ENCODE measurements at regions not wholly inside any gene's neighbourhood (a gene's known extent, or its start where the extent isn't known, plus 50 kb on each side); places are given as distances from the start of the nearest gene placed in this dataset.

DNA sequence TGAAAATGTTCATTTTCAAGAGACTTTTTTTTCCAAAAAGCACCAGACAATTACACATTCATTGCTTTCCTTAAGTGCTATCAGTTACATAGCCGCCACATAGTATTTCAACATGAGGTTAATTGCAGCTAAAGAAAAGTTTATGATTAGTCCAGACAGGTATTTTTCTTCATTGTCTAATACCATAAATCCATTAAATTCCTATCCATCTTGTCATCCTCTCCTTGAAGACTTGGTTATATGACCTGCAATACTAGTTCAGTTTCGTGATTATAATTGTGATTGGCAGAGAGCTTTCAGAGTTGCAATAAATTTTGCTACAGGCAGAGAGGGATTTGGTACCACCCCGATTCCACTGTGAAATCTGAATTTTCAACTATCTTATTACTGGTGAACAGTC is 437.7 kb downstream of the GPATCH2 start:
- no peak for DNase-seq

- no peak for DNase-seq
These were observed 439.4 kb downstream of the GPATCH2 start for GRCh38 chr1:217191441-217191840.

DNA sequence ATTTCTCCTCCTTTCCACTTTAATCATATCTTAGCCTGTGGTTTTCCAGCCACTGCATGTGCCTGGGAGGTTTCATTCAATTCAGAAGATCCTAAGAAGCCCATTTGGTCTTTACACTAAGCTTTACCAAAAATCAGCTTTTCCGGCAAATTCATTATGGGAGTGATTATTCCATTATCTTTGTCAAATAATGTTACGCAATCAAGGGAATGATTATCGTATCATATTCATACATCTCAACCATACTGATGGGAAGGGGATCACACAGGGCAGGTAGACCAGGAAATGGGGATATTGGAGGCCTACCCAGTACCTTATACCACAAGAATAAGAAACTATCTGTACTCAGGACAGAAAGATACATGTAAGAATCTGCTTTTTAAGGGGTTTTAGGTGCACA is 440.5 kb downstream of the GPATCH2 start:
- DNase-seq: no peak

DNA sequence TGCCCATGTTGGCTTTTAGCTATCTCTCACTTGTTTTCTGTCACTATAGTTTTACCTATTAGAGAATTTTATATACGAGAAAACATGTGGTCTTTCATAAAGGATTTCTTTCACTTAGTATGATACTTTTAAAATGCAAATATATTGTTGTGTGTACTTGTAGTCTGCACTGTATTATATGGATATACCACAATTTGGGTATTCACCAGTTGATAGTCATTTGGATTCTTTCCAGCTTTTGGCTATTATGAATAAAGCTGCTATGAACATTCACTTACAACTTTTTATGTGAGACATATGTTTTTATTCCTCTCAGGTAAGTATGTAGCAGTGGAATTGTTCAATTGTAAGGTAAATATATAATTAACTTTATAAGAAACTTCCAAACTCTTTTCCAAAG is 441.5 kb downstream of the GPATCH2 start:
- DNase-seq: no peak

DNA sequence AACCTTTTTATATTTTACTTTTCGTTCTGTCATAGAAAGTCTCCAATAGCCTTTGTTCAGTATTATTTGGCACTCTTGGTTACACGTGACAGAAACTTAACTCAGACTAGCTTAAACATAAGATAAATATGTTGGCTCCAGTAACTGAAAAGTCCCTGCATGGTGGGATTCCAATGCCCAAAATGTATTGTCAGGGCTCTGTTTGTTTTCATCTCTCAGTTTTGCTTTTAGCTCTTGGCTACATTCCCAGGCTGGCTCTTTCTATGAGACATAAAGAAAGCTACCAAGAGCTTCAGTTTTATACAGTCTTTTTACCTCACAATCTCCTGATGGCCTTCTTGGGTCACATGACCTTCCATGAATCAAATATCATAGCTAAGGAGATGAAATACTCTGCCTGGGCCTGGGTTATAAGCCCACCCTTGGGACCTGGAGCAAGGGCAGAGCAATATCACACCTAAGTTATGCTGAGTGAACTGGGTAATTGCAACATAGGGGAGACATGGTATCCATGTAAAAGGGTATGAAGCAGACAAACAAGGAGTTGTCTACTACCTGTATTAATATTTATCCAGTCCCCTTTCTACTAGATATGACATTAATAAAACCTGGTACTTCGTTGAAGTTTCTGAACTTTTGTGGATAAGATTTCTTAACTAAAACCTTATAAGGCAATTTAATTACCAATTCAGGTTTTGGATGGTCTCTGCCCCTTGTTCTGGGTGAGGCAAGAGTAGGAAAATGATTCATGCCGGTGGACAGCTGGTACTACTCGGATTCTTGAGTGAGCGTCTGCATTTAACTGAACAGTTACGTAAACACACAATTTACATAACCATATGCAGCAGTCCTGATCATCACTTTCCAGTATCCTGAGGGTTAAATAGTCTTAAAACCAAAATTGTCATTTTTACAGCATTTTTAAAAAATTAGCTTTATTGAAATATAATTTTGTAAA is 442.3 kb downstream of the GPATCH2 start:
- DNase-seq: no peak

- no peak for DNase-seq
These were observed 444.2 kb downstream of the GPATCH2 start for GRCh38 chr1:217186664-217187063.

- DNase-seq: no peak
These were observed 446.0 kb downstream of the GPATCH2 start for GRCh38 chr1:217184854-217185253.

DNA sequence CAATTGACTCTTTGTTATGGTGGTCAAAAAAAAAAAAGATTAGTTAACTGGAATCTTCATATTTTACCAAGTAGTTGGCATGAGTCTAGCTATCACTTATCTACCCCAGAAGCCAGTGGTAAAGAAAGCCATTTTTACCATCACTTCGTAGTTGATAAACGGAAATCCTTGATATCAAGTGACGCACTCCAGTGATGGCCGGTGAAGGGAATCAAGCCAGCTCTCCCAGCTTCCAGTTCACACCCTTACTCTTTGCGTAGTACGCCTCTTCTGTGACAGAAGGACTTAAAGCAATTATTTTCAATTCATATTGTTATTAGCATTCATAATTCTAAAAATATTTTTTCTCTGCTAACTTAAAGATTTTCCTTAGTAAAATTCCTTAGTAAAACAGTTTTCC is 447.9 kb downstream of the GPATCH2 start:
- no peak for DNase-seq

DNA sequence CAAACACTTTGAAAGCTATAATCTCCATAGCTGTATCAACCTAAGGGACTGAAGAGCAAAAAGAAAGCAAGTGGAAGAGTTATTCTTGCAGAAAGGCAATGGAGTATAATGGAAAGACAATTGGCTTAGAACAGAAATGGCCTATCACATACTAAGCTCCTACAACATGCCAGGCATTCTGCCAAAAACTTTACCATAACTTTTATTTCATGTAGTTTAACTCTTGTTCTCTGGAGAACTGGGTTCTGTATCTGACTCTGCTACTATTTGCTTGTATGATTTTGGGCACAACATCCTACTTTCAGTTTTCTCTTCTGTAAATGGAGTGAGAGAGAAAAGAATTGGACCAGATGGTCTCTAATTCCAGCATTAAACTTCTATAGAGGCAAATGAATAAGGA is 449.1 kb downstream of the GPATCH2 start:
- DNase-seq: no peak

DNA sequence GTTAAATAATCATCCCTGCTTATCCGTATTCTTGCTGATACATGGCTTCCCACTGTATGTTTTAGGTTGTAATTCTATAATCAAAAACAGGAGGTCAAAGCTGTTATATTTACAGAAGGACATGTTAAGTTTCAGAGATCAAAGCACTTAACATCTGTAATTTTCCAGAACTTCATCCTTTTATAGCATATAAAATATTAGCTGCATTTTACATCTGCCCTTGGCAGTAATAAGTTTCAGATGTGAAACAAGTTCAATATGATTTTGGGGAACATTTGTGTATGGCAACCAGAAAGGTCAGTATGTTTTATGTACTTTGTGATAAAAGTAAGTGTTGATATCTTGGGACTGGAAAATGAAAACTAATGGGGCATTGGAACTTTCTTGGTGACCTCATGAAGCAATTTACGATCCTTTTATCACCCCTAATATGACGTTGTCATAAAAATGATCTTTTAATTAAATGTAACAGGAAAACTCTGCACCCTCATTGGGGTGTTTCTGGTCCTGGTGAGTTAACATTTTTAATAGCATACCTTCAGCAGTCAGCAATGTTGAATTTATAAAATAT is 449.6 kb downstream of the GPATCH2 start:
- no peak for DNase-seq

- DNase-seq: no peak
These were observed 450.4 kb downstream of the GPATCH2 start for GRCh38 chr1:217180443-217180842.

GRCh38 chr1:217164403-217164802 is 441.2 kb upstream of the ESRRG start:
- DNase-seq: no peak

DNA sequence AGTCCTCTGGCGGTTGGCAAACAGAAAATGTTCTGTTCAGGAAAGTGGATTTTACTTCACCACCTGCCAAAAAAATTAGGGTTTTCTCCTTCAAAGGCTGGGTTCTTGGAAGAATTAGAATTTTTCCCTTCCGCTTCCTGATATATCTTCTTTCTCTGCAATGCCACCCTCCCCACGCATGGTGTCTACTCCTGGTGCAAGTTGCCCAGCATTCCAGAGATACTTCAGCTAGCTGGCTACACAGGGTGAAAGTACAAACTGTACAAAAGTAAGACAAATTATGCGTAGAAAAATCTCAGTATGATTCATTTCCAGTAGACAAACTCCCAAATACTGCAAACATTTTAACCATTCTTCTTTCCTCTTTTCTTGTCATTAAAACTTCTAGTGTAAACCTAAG is 430.1 kb upstream of the ESRRG start:
- DNase-seq: no peak

DNA sequence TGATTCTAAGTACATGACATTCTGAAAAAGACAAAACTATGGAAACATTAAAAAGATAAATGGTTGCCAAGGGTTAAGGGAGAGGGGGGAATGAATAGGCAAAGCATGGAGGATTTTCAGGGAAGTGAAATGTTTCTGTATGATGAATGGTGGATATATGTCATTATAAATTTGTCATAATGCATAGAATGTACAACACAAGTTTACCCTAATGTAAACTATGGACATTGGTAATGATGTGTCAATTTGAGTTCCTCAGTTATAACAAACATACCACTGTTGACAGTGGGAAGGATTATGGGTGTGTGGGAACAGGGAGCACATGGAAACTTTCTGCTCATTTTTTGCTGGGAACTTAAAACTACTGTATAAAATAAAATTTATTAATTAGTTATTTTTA is 427.1 kb upstream of the ESRRG start:
- no peak for DNase-seq

GRCh38 chr1:217149791-217150190 is 426.6 kb upstream of the ESRRG start:
- no peak for DNase-seq

- no peak for DNase-seq
These were observed 418.5 kb upstream of the ESRRG start for GRCh38 chr1:217141711-217142110.

DNA sequence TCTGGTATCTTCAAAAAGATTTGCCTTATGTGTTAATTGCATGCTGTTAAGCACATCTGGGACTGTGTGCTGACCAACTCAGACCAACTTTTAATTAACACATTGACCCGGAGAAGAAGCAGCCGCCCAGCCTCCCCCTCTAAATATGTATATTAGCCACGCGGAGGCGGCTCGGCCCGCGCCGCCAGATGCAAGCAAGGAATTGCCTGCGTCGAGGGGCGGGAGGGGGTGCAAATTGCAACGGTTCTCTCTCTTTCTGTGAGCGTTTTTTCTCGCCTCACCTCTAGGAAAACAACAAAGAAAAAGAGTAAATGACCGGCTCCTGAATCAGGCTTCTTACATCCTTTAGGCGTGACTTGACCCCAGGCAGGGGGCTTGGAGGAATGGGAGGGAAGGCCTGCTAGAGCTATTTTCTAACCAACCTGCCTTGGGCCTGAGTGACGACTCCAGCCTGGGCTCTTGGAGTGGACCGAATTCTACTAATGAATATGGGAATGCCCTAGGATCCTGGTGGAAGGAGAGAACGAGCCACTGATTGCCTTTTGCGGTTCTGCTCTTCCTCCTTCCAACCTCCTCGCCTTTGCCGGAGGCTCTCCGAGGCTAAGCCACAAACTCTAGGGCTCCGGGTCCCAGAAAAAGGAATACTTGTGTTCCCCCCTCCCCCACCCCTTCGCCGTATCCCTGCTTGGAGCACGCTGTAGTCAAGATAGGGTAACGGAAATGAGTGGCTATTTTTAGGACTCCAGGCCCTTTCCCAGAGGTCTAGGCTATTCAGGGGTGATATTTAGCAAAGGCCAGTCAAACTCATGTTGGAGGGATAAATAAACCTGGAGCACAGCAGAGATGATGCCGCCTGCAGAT is 417.0 kb upstream of the ESRRG start:
- DNase-seq: no peak

- no peak for DNase-seq
These were observed 416.3 kb upstream of the ESRRG start for GRCh38 chr1:217139513-217139912.

DNA sequence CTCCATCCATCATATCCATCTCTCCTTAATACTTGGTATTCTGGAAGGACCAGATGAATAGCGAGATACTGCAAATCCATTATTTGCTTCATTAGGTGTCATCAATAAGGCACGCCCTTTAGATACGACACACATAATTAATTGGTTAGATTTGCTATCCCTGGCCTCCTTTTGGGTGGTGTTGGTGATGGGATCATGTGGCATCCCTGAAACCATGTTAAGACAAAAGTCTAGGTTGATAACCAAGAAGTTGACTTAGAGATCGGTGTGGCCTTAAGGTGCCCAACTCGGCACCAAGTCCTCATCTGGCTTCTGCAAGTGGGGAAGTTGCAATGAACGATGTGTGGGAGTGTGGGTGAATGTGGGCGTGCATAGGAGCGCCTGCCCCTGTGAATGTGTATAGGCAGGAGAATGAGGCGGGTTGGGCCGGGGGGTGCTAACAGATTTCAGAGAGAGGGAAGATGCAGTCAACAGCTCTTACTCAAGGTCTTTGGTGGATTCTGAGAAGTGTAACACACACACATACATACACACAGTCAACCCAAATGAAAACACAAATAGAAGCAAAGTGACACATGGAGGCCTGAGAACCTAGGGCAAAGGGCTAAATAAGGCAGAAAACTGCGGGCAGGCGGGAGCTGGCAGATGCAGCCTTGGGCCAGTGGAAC is 415.7 kb upstream of the ESRRG start:
- no peak for DNase-seq

GRCh38 chr1:217138173-217138765 is 415.0 kb upstream of the ESRRG start:
- no peak for DNase-seq

DNA sequence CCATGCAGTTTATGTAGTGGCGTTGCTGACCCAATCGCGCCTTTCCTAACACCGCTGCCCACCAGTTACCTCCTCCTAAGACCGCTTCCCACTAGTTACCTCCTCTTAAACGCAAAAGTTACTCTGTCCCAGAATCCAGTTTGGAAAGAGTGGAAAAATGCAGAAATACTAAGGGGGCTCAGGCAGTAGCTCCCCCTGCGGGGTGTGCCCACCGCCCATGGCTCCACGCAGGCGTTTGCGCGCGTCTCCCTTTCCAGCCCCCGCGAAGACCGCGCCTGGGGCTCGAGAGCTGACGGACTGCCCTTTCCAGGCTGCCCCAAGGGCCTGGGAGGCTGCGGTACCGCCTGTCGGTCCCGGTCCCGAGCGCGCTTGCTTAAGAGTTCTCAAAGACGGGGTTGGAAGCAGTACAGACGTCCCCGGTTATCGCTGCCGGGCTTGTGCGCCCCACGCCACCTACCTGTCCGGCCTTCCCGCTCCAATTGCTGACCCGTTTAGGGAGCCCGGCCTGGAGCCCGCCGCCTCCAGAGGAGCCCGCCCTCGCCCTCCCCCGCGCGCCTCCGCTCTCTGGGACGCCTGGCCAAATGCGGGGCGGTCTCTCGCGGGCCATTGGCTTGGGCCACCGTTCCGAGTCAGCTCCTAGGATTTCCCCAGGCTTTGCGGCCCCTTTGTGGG is 414.1 kb upstream of the ESRRG start:
- DNase-seq: no peak

DNA sequence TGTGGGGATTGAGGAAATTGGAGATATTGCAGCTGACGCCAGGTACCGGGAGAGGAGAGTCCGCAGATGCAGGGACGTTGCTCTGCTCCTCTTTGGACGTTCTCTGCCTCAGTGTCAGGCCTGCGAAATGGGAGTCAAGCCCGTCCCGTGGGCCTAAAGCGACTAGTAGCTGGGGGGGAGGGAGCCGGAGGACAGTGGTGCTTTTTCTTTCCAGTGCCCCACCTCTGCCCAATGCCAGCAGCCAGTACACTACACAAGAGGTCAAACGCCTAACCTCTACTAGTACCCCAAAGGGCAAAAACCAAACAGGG is 413.6 kb upstream of the ESRRG start:
- DNase-seq: no peak
